Activated B cell treated with CpG ODN at 0.5 μM for 24 hours (primary cell): ENCODE measurements at regions not wholly inside any gene's neighbourhood (a gene's known extent, or its start where the extent isn't known, plus 50 kb on each side); places are given as distances from the start of the nearest gene placed in this dataset.

Experiments
- ATAC-seq: fragments of 200-7000 bp; cut with Tn5 transposase; one replicate; pipeline ENCODE4 v1.10.0; 2021; ENCODE audit warnings: low read depth, mild to moderate bottlenecking, moderate library complexity
- CTCF ChIA-PET: fragments of 350-600 bp; sonication (Branson Sonifier 250); formaldehyde crosslinking; loops from one replicate; lab custom pipeline; 2021; ENCODE audit warnings: antibody characterized with exemption; lab: Charles Lee
- POLR2A ChIA-PET: fragments of 350-600 bp; sonication (Branson Sonifier 250); formaldehyde crosslinking; loops from one replicate; lab custom pipeline; 2021; ENCODE audit warnings: antibody characterized with exemption; lab: Charles Lee
- DNase-seq: peaks from one replicate; pipeline ENCODE4 v3.0.0; 2022
- H3K27ac Mint-ChIP-seq: one replicate; pipeline ENCODE4 v1.8.0; 2020; ENCODE audit warnings: mixed read lengths
- H3K27me3 Mint-ChIP-seq: one replicate; pipeline ENCODE4 v1.8.0; 2021; ENCODE audit warnings: mixed read lengths
- H3K36me3 Mint-ChIP-seq: one replicate; pipeline ENCODE4 v1.8.0; 2021; ENCODE audit warnings: low read depth, mixed read lengths
- H3K4me1 Mint-ChIP-seq: one replicate; pipeline ENCODE4 v1.8.0; 2021; ENCODE audit warnings: mixed read lengths
- H3K4me3 Mint-ChIP-seq: one replicate; pipeline ENCODE4 v1.8.0; 2020; ENCODE audit warnings: mild to moderate bottlenecking, mixed read lengths
- H3K9me3 Mint-ChIP-seq: one replicate; pipeline ENCODE4 v1.8.0; 2020; ENCODE audit warnings: mixed read lengths
- CTCF ChIP-seq: fragments of 200-600 bp; IDR thresholded peaks from one replicate; pipeline ENCODE4 v1.8.0; 2022; ENCODE audit warnings: antibody characterized with exemption, mild to moderate bottlenecking
- intact Hi-C: fragments of 100-400 bp; cut with micrococcal nuclease; formaldehyde crosslinking; loops from one replicate; pipeline ENCODE4 v1.15.1; 2024

GRCh38 chr16:35364263-35364662, 1904.9 kb downstream of the TP53TG3F start:
- no peak overlapping the region for H3K27ac Mint-ChIP-seq
- H3K36me3 Mint-ChIP-seq: no peaks in the 10 kb centered on the region
- peaks cover 15% of the 10 kb centered on the region for H3K9me3 Mint-ChIP-seq
- no peak for TF ChIP-seq CTCF
- DNase-seq (no peak), ATAC-seq (no peak)
- ChIA-PET POLR2A (no interaction called here), CTCF (no interaction called here)
- H3K27me3 Mint-ChIP-seq: no peaks in the 10 kb centered on the region
- H3K4me3 Mint-ChIP-seq: no peak overlapping the region
- intact Hi-C loops: no loop called here
- H3K4me1 Mint-ChIP-seq: no peaks in the 10 kb centered on the region

DNA sequence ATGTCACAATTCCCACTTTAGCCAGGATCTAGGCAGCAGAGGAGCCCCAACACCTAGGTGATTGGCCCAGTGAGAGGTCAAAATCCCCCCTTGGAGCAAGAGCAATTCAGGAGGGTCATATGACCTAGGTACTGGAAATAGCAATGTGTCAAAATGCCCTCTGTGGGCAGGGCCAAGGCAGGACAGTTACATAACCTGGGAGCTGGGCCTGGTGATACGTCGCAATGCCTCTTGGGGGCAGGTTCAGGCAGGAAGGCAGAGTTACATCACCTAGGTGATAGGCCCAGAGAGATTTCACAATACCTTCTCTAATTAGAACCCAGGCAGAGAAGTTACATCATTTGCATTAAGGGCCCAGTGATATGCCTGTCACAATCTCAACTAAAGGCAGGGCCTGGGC, 1906.3 kb downstream of the TP53TG3F start:
- Mint-ChIP-seq H3K4me3 (no peak overlapping the region), H3K9me3 (peaks cover 21% of the 10 kb centered on the region)
- intact Hi-C loops: no loop called here

DNA sequence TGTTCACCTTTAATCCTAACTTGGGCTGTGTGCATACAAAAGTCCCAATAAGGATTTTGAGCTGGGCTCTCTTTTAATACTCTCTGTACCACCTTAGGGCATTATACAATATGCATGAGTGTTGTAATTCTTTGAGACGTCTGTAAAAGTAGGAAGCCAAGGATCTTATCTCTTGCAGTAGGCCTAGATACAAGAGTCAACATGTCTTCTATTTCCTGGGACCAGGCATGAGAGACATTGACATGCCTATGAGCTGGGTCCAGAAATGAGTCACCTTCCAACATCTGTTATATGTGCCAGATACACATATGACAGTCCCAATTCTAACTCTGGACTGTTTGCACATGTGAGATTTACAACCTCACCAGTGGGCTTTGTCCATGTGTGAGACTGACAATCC, 1911.2 kb downstream of the TP53TG3F start:
- H3K9me3 Mint-ChIP-seq: peaks cover 13% of the 10 kb centered on the region
- ATAC-seq (no peak), DNase-seq (no peak)
- H3K27me3 Mint-ChIP-seq: no peaks in the 10 kb centered on the region
- ChIA-PET CTCF (no interaction called here), POLR2A (no interaction called here)
- H3K36me3 Mint-ChIP-seq: no peaks in the 10 kb centered on the region
- no peaks in the 10 kb centered on the region for H3K4me1 Mint-ChIP-seq
- intact Hi-C loops: no loop called here
- no peak for TF ChIP-seq CTCF
- H3K27ac Mint-ChIP-seq: no peak overlapping the region
- H3K4me3 Mint-ChIP-seq: no peak overlapping the region

More for the DNA sequence above, 1906.3 kb downstream of the TP53TG3F start:
- POLR2A ChIA-PET: no interaction called here
- ATAC-seq: no peak
- no peak overlapping the region for H3K27ac Mint-ChIP-seq
- no peak for TF ChIP-seq CTCF
- H3K27me3 Mint-ChIP-seq: no peaks in the 10 kb centered on the region
- no peaks in the 10 kb centered on the region for H3K36me3 Mint-ChIP-seq
- DNase-seq: no peak
- CTCF ChIA-PET: no interaction called here
- no peaks in the 10 kb centered on the region for H3K4me1 Mint-ChIP-seq

DNA sequence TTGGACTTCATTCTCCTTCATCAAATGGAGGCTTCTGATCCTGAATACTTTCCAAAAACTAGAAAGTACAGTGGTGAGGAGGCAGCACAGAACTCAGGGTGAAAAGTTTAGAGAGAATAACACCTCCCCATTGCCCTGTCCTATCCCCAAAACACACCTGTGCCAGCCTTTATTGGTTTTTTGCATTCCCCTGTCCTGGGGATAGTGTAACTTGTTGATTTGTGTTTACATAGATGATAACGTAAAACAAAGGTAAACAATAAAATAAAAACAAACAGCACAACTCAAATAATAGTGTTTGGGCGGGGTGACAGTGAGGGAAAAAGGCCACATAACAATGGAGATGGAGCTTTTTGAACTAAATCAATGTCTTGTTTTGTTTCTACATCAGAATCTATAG, 1917.7 kb downstream of the TP53TG3F start:
- Mint-ChIP-seq H3K27me3 (no peaks in the 10 kb centered on the region), H3K9me3 (peaks cover 12% of the 10 kb centered on the region), H3K36me3 (no peaks in the 10 kb centered on the region), H3K4me3 (no peak overlapping the region), H3K4me1 (no peaks in the 10 kb centered on the region), H3K27ac (no peak overlapping the region)
- ChIA-PET CTCF (no interaction called here), POLR2A (no interaction called here)
- no peak for TF ChIP-seq CTCF
- intact Hi-C loops: no loop called here
- ATAC-seq (no peak), DNase-seq (no peak)

DNA sequence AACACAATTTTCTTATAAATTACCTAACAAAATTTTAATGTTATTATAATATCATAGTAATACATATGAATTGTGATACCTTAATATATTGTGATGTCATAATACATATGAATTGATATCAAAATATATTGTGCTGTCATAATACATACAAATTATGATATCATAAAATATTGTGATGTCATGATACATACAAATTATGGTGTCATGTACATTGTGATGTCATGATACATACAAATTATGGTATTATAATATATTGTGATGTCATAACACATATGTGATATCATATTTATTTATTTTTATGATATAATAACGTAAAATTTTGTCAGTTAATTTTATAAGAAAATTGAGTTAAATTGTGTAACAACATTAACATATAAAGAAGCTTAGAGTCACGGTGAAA, 1927.2 kb downstream of the TP53TG3F start:
- TF ChIP-seq CTCF: no peak
- H3K9me3 Mint-ChIP-seq: peaks cover 21% of the 10 kb centered on the region
- intact Hi-C loops: no loop called here

More for the DNA sequence above, 1927.2 kb downstream of the TP53TG3F start:
- H3K27me3 Mint-ChIP-seq: no peaks in the 10 kb centered on the region
- ChIA-PET CTCF (no interaction called here), POLR2A (no interaction called here)
- H3K4me1 Mint-ChIP-seq: no peaks in the 10 kb centered on the region
- no peak overlapping the region for H3K4me3 Mint-ChIP-seq
- no peak overlapping the region for H3K27ac Mint-ChIP-seq
- ATAC-seq: no peak
- H3K36me3 Mint-ChIP-seq: no peaks in the 10 kb centered on the region
- no peak for DNase-seq
